ENCODE measurements at regions not wholly inside any gene's neighbourhood (a gene's known extent, or its start where the extent isn't known, plus 50 kb on each side); places are given as distances from the start of the nearest gene placed in this dataset.

DNA sequence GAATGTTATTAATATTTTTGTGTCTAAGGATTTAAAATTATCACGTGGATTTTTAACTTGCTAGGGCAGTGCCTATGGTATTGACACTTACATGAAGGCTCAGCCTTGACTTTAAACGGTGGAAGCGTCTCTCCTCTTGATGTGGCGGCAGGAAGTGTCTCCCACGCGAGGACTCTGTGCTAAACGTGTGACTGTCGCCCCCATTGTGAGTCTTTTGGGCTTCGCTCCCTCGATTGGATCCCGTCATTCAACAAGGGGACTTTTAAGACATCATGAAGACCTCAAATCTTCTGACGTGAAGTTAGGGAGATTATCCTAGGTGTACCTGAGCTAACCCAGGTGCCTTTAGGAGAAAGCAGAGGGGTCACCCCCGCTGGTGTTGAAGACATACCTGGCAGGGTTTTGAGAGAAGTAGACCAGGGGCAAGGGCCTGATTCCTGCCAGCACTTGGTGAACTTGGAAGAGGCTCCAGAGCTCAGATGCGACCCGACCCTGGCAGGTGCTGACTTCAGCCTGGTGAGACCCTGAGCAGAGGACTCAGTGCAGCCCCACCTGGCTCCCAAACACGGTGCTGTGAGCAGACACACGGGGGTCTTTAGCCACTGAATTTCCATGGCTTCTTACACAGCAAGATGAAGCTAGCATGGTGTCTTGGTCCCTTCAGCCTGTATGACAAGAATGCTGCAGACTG is 55.7 kb upstream of the IRX4 start:
- Histone ChIP-seq H3K4me1 (ENCODE audit: control insufficient read depth, insufficient read depth, low read length) (no peaks in the 10 kb centered on the region), H3K4me3 (ENCODE audit: low read length) (no peak overlapping the region), H3K36me3 (ENCODE audit: control insufficient read depth, insufficient read depth, low read length) (no peaks in the 10 kb centered on the region), H3K27ac (ENCODE audit: low read depth, low read length) (no peak overlapping the region), H3K27me3 (ENCODE audit: control insufficient read depth, insufficient read depth, low read length) (no peaks in the 10 kb centered on the region), H3K9ac (ENCODE audit: low read length) (no peak overlapping the region)

DNA sequence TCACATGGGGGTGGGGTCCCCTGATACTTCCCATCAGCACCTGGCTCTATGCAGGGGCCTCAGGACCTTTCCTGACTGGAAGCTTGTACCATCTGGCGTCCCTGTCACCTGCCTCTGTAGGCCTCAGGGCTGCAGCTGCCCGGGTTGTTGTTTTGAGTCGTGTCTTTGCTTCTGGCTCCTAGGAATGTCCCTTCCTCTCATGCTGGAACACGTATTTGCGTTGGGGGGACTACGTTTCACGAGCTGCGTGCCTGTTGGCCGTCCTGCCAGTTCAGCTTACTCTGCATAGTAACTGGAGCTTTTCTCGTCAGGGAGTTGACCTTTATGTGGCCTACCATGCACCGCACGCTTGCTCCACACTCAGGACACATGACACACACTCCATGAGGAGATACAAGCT is 54.9 kb upstream of the IRX4 start:
- Histone ChIP-seq H3K4me3 (ENCODE audit: low read length) (no peak overlapping the region), H3K36me3 (ENCODE audit: control insufficient read depth, insufficient read depth, low read length) (no peaks in the 10 kb centered on the region), H3K27me3 (ENCODE audit: control insufficient read depth, insufficient read depth, low read length) (no peaks in the 10 kb centered on the region), H3K27ac (ENCODE audit: low read depth, low read length) (no peak overlapping the region), H3K4me1 (ENCODE audit: control insufficient read depth, insufficient read depth, low read length) (no peaks in the 10 kb centered on the region), H3K9ac (ENCODE audit: low read length) (no peak overlapping the region)

DNA sequence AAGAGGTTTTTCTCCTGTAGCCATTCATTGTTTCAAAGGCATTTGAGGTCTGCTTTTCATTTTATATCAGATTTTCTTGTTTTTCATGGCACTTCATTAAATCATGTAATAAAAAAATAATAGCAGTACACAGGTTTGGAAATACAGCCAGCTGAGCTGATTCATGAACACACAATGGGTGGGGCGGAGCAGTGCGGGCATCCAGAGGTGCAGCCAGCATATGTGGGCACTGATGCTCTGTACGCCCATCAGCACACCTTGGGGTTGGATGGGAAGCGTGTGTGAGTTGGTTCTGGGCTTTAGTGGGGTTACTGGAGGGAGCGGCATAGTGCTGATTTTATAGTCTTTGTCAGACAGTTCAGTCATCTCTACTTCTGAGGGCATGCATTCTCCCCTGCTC is 54.2 kb upstream of the IRX4 start:
- no peak overlapping the region for H3K9ac ChIP-seq (ENCODE audit: low read length)
- H3K4me3 ChIP-seq (ENCODE audit: low read length): no peak overlapping the region
- H3K36me3 ChIP-seq (ENCODE audit: control insufficient read depth, insufficient read depth, low read length): no peaks in the 10 kb centered on the region
- no peaks in the 10 kb centered on the region for H3K4me1 ChIP-seq (ENCODE audit: control insufficient read depth, insufficient read depth, low read length)
- H3K27ac ChIP-seq (ENCODE audit: low read depth, low read length): no peak overlapping the region
- no peaks in the 10 kb centered on the region for H3K27me3 ChIP-seq (ENCODE audit: control insufficient read depth, insufficient read depth, low read length)

DNA sequence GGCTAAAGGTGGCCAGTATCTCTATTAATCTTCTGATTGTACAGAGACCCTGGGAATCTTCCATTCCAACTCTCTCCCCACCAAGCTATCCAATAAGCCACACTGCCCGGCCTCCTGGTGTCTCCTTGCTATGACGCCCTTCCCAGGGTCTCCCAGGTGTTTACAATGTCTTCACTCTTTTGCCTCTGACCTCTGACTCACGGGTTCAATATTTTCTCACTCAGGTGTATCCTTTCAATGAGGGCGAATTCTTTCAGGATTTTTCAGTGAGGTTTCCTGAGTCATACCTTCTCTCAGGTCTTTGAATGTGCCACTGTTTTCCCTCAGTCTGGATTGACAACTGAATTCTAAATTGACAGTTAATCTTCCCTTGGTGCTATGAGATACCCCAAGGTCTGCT is 53.7 kb upstream of the IRX4 start:
- no peaks in the 10 kb centered on the region for H3K27me3 ChIP-seq (ENCODE audit: control insufficient read depth, insufficient read depth, low read length)
- H3K36me3 ChIP-seq (ENCODE audit: control insufficient read depth, insufficient read depth, low read length): no peaks in the 10 kb centered on the region

DNA sequence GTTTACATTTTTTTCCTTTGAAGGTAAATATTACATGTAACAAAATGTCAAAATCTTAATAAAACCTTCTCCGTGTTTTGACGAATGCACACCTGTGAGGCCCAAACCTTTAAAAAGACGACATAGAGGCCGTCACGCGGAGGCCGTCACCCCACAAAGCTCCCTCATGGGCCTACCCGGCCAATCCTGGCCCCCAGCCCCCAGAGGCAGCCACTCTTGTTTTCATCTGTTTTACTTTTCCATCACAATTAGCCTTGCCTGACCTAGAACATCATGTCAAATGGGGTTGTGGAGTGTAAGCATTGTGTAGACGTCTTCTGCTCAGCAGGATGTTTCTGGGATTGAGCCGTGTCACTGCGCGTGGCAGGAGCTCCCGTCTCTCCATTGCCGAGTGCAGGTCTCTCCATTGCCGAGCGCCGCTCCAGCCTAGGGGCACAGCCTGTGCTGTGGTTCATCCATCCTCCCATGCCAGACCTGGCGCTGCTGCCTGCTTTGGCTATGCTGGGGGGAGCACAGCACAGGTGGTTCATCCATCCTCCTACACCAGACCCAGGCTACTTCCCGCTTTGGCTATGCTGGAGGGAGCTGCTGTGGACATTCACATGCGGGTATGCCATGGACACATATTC is 52.2 kb upstream of the IRX4 start:
- Histone ChIP-seq H3K4me3 (ENCODE audit: low read length) (no peak overlapping the region), H3K27me3 (ENCODE audit: control insufficient read depth, insufficient read depth, low read length) (no peaks in the 10 kb centered on the region), H3K36me3 (ENCODE audit: control insufficient read depth, insufficient read depth, low read length) (no peaks in the 10 kb centered on the region), H3K27ac (ENCODE audit: low read depth, low read length) (no peak overlapping the region), H3K9ac (ENCODE audit: low read length) (no peak overlapping the region), H3K4me1 (ENCODE audit: control insufficient read depth, insufficient read depth, low read length) (no peaks in the 10 kb centered on the region)

More for the DNA sequence above, 53.7 kb upstream of the IRX4 start:
- Histone ChIP-seq H3K4me1 (ENCODE audit: control insufficient read depth, insufficient read depth, low read length) (no peaks in the 10 kb centered on the region), H3K4me3 (ENCODE audit: low read length) (no peak overlapping the region), H3K9ac (ENCODE audit: low read length) (no peak overlapping the region), H3K27ac (ENCODE audit: low read depth, low read length) (no peak overlapping the region)

DNA sequence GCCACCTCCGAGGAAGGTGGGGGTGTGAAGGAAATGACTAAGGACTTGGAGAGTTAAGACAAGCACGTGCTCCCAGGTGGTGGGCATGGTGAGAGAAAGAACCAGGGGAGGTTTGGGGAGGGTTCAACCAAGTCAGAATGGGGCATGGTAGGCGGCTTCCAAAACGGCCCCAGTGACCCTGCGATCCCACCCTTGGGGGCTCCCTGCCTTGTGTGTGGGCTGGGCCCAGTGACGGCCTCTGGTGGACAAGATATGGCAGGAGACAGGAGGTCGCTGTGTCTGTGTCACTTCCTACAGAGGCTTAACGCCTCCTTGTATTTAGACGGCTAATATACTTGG is 51.3 kb upstream of the IRX4 start:
- Histone ChIP-seq H3K4me1 (ENCODE audit: control insufficient read depth, insufficient read depth, low read length) (no peaks in the 10 kb centered on the region), H3K36me3 (ENCODE audit: control insufficient read depth, insufficient read depth, low read length) (no peaks in the 10 kb centered on the region), H3K9ac (ENCODE audit: low read length) (no peak overlapping the region), H3K27ac (ENCODE audit: low read depth, low read length) (no peak overlapping the region), H3K27me3 (ENCODE audit: control insufficient read depth, insufficient read depth, low read length) (no peaks in the 10 kb centered on the region), H3K4me3 (ENCODE audit: low read length) (no peak overlapping the region)

DNA sequence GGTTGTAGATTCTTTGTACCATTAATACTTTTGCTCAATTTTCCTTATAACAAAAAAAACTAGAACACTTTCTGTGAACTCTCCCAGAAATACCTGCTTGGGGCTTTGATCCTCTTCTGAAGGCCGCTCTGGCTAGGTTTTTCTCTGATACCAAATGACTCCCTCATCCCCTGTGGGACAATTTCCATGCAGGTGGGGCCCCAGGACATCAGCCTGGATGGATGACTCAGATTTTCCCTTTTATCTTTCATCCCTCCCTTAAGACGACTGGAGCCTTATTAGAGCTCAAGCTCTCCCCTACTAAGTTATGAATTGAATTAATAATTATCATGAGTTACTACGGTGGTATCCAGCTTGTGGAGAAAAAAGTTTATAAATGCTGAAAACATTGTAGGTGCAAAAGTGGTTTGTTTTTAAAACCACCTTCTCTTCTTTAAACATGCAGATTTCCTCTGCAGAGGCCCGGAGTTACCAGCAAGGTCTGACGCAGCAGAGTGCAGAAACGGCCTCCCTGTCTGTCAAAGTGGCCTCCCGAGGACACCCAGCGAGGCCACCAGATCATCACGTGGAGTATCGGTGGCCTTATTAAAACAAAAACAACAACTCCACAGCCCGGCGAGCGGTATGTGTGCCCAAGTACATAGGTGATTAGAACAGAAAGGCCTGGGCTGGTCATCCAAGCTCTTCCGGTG is 50.8 kb upstream of the IRX4 start:
- no peak overlapping the region for H3K4me3 ChIP-seq (ENCODE audit: low read length)
- H3K4me1 ChIP-seq (ENCODE audit: control insufficient read depth, insufficient read depth, low read length): no peaks in the 10 kb centered on the region
- H3K27me3 ChIP-seq (ENCODE audit: control insufficient read depth, insufficient read depth, low read length): no peaks in the 10 kb centered on the region
- no peak overlapping the region for H3K27ac ChIP-seq (ENCODE audit: low read depth, low read length)
- no peak overlapping the region for H3K9ac ChIP-seq (ENCODE audit: low read length)
- H3K36me3 ChIP-seq (ENCODE audit: control insufficient read depth, insufficient read depth, low read length): no peaks in the 10 kb centered on the region
